KMS-11 (cell line): ENCODE measurements at regions not wholly inside any gene's neighbourhood (a gene's known extent, or its start where the extent isn't known, plus 50 kb on each side); places are given as distances from the start of the nearest gene placed in this dataset.

Source experiments
- H2AFZ ChIP-seq: fragments of 200-600 bp; sonication (generic); 2 replicates; pipeline ENCODE4 v1.6.1; 2016; ENCODE audit warnings: antibody characterized with exemption, mixed run types, low read depth
- H3K27ac ChIP-seq: fragments of 200-600 bp; sonication (generic); 2 replicates; pipeline ENCODE4 v1.6.1; 2016; ENCODE audit warnings: mild to moderate bottlenecking, mixed run types
- H3K27me3 ChIP-seq: fragments of 200-600 bp; sonication (generic); 2 replicates; pipeline ENCODE4 v1.6.1; 2017; ENCODE audit warnings: mild to moderate bottlenecking, low read depth, mixed run types, moderate library complexity; ENCODE audit not compliant: insufficient read depth
- H3K36me3 ChIP-seq: fragments of 200-600 bp; sonication (generic); 2 replicates; pipeline ENCODE4 v1.6.1; 2017; ENCODE audit warnings: mild to moderate bottlenecking, mixed run types; ENCODE audit not compliant: insufficient read depth
- H3K4me1 ChIP-seq: fragments of 200-600 bp; sonication (generic); 2 replicates; pipeline ENCODE4 v1.6.1; 2016; ENCODE audit warnings: mild to moderate bottlenecking, low read depth, mixed run types; ENCODE audit not compliant: poor library complexity, severe bottlenecking
- H3K4me2 ChIP-seq: fragments of 200-600 bp; sonication (generic); 2 replicates; pipeline ENCODE4 v1.7.0; 2016; ENCODE audit warnings: mild to moderate bottlenecking, mixed run types
- H3K4me3 ChIP-seq: fragments of 200-600 bp; sonication (generic); IDR thresholded peaks from 2 replicates; pipeline ENCODE4 v1.6.1; 2017; ENCODE audit warnings: low read depth, low read length, mixed read lengths; ENCODE audit not compliant: insufficient read depth
- H3K79me2 ChIP-seq: fragments of 200-600 bp; sonication (generic); 2 replicates; pipeline ENCODE4 v1.6.1; 2016; ENCODE audit warnings: low read depth, mixed run types; ENCODE audit not compliant: insufficient read depth
- H3K9ac ChIP-seq: fragments of 200-600 bp; sonication (generic); 2 replicates; pipeline ENCODE4 v1.6.1; 2016; ENCODE audit warnings: mild to moderate bottlenecking, mixed run types
- H4K20me1 ChIP-seq: fragments of 200-600 bp; sonication (generic); 2 replicates; pipeline ENCODE4 v1.6.1; 2016; ENCODE audit warnings: mild to moderate bottlenecking, mixed run types; ENCODE audit not compliant: insufficient read depth
- TF ChIP-seq, protein P1 (sequence below): fragments of 200-600 bp; sonication (generic); conservative IDR thresholded peaks from 2 replicates; pipeline ENCODE4 v1.6.1; 2017; ENCODE audit warnings: low read depth, mild to moderate bottlenecking, antibody characterized with exemption, low read length, moderate library complexity, mixed read lengths

DNA sequence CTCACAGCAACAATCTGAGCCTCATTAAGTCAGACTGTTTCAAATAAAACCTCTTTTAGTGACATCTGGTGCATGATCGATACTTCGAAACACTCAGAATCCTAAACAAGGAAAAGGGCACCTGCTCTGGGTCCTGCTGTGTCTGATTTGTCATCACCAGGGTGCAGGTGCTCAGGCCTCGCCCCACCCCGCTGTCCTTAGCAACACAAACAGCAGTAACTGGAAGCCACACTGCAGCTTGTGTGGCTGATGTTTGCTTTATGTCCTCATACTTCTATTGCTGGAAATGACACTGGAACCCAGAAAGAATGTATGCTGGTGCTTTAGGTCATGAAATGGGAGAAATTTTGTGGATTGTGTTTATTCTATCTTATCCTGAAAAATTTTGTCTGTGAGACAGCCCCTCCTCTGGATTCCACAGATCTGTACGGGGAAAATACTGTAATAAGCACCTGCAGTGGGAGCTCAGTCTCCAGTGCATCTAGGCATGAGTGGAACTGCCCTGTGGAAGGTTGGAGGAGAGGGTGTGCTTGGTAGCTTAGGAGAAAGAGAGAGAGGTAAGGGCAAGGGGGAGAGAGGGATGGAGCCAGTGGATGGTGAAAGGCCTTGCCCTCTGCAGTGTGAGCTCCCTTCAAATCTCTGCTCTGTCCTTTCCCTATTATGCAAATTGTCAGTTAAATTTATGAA, 284.2 kb downstream of the SMARCA2 start:
- no peaks in the 10 kb centered on the region for H3K27me3 ChIP-seq
- no peaks in the 10 kb centered on the region for H3K36me3 ChIP-seq
- H3K79me2 ChIP-seq: no peaks in the 10 kb centered on the region
- no peak overlapping the region for H3K9ac ChIP-seq
- no peak overlapping the region for H3K4me2 ChIP-seq
- TF ChIP-seq, protein P1, sequence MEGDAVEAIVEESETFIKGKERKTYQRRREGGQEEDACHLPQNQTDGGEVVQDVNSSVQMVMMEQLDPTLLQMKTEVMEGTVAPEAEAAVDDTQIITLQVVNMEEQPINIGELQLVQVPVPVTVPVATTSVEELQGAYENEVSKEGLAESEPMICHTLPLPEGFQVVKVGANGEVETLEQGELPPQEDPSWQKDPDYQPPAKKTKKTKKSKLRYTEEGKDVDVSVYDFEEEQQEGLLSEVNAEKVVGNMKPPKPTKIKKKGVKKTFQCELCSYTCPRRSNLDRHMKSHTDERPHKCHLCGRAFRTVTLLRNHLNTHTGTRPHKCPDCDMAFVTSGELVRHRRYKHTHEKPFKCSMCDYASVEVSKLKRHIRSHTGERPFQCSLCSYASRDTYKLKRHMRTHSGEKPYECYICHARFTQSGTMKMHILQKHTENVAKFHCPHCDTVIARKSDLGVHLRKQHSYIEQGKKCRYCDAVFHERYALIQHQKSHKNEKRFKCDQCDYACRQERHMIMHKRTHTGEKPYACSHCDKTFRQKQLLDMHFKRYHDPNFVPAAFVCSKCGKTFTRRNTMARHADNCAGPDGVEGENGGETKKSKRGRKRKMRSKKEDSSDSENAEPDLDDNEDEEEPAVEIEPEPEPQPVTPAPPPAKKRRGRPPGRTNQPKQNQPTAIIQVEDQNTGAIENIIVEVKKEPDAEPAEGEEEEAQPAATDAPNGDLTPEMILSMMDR: no peak
- no peak overlapping the region for H3K27ac ChIP-seq
- no peaks in the 10 kb centered on the region for H3K4me1 ChIP-seq
- H2AFZ ChIP-seq: no peak overlapping the region
- no peaks in the 10 kb centered on the region for H4K20me1 ChIP-seq
- no peak overlapping the region for H3K4me3 ChIP-seq

GRCh38 chr9:2299843-2300205, 284.7 kb downstream of the SMARCA2 start:
- Histone ChIP-seq H3K9ac (no peak overlapping the region), H3K27me3 (no peaks in the 10 kb centered on the region), H3K4me1 (no peaks in the 10 kb centered on the region), H3K4me2 (no peak overlapping the region), H3K27ac (no peak overlapping the region), H3K36me3 (no peaks in the 10 kb centered on the region), H4K20me1 (no peaks in the 10 kb centered on the region), H2AFZ (no peak overlapping the region), H3K79me2 (no peaks in the 10 kb centered on the region), H3K4me3 (no peak overlapping the region)
- TF ChIP-seq, protein P1: no peak

GRCh38 chr9:2300325-2300724, 285.2 kb downstream of the SMARCA2 start:
- H3K27me3 ChIP-seq: no peaks in the 10 kb centered on the region
- no peak overlapping the region for H3K4me3 ChIP-seq
- TF ChIP-seq, protein P1: no peak
- no peak overlapping the region for H3K9ac ChIP-seq
- H3K4me2 ChIP-seq: no peak overlapping the region
- H2AFZ ChIP-seq: no peak overlapping the region
- H4K20me1 ChIP-seq: no peaks in the 10 kb centered on the region
- H3K27ac ChIP-seq: no peak overlapping the region
- H3K4me1 ChIP-seq: no peaks in the 10 kb centered on the region
- no peaks in the 10 kb centered on the region for H3K36me3 ChIP-seq
- no peaks in the 10 kb centered on the region for H3K79me2 ChIP-seq

GRCh38 chr9:2302606-2303005, 287.5 kb downstream of the SMARCA2 start:
- Histone ChIP-seq H3K27me3 (no peaks in the 10 kb centered on the region), H3K79me2 (no peaks in the 10 kb centered on the region), H3K4me2 (no peak overlapping the region), H2AFZ (no peak overlapping the region), H3K4me1 (no peaks in the 10 kb centered on the region), H4K20me1 (no peaks in the 10 kb centered on the region), H3K9ac (no peak overlapping the region), H3K27ac (no peak overlapping the region), H3K4me3 (no peak overlapping the region), H3K36me3 (no peaks in the 10 kb centered on the region)
- TF ChIP-seq, protein P1: no peak
